ENCODE measurements at regions not wholly inside any gene's neighbourhood (a gene's known extent, or its start where the extent isn't known, plus 50 kb on each side); places are given as distances from the start of the nearest gene placed in this dataset.
A peak's percentile ranks its signal among the peaks of the same experiment; 100 is the strongest.

- DNase-seq (ENCODE audit: low spot score) = no peak
Measured at GRCh38 chr11:70764356-70764905, 366.1 kb downstream of the CTTN start.

- DNase-seq (ENCODE audit: low spot score) = no peak
Measured at GRCh38 chr11:70766901-70767300, 368.6 kb downstream of the CTTN start.

- DNase-seq (ENCODE audit: low spot score) = no peak
Measured at GRCh38 chr11:70768346-70769095, 370.2 kb downstream of the CTTN start.

GRCh38 chr11:70769106-70769505 is 370.8 kb downstream of the CTTN start:
- no peak for DNase-seq (ENCODE audit: low spot score)

GRCh38 chr11:70769521-70769920 is 371.2 kb downstream of the CTTN start:
- DNase-seq (ENCODE audit: low spot score) = no peak

GRCh38 chr11:70771099-70771885 is 373.0 kb downstream of the CTTN start:
- DNase-seq (ENCODE audit: low spot score) = no peak

GRCh38 chr11:70772950-70773349 is 374.6 kb downstream of the CTTN start:
- peak; percentile 64 for DNase-seq (ENCODE audit: low spot score)

GRCh38 chr11:70775386-70776075 is 377.2 kb downstream of the CTTN start:
- no peak for DNase-seq (ENCODE audit: low spot score)

GRCh38 chr11:70776914-70777532 is 378.7 kb downstream of the CTTN start:
- no peak for DNase-seq (ENCODE audit: low spot score)

GRCh38 chr11:70778883-70779282 is 380.6 kb downstream of the CTTN start:
- DNase-seq (ENCODE audit: low spot score) = no peak

GRCh38 chr11:70779433-70780245 is 381.3 kb downstream of the CTTN start:
- no peak for DNase-seq (ENCODE audit: low spot score)

- no peak for DNase-seq (ENCODE audit: low spot score)
Measured at GRCh38 chr11:70780246-70780535, 381.9 kb downstream of the CTTN start.

GRCh38 chr11:70782401-70782913 is 384.1 kb downstream of the CTTN start:
- DNase-seq (ENCODE audit: low spot score) = no peak

GRCh38 chr11:70783356-70783755 is 385.0 kb downstream of the CTTN start:
- DNase-seq (ENCODE audit: low spot score) = no peak

GRCh38 chr11:70783821-70784220 is 385.5 kb downstream of the CTTN start:
- DNase-seq (ENCODE audit: low spot score) = no peak

GRCh38 chr11:70785372-70785771 is 387.0 kb downstream of the CTTN start:
- DNase-seq (ENCODE audit: low spot score) = no peak

GRCh38 chr11:70786021-70786665 is 387.8 kb downstream of the CTTN start:
- no peak for DNase-seq (ENCODE audit: low spot score)

GRCh38 chr11:70788248-70789022 is 390.1 kb downstream of the CTTN start:
- DNase-seq (ENCODE audit: low spot score) = no peak

GRCh38 chr11:70790671-70791300 is 392.5 kb downstream of the CTTN start:
- no peak for DNase-seq (ENCODE audit: low spot score)

All from HuH-7.5 (cell line).